HCT116 (cell line): ENCODE measurements at regions not wholly inside any gene's neighbourhood (a gene's known extent, or its start where the extent isn't known, plus 50 kb on each side); places are given as distances from the start of the nearest gene placed in this dataset.

Experiments
- ATAC-seq: fragments of 200-7000 bp; cut with Tn5 transposase; 2 replicates; pipeline ENCODE4 v1.9.1; 2020; ENCODE audit warnings: mild to moderate bottlenecking, moderate library complexity
- BruUV-seq: library from RNA; stranded (reverse); fragments of 400-500 nt; replicated peaks from 2 replicates; lab custom pipeline; 2021; lab: Mats Ljungman, UMichigan
- CTCF ChIA-PET: fragments of 300-600 bp; sonication (Branson Sonifier 250); formaldehyde crosslinking; loops from one replicate; lab custom pipeline; 2021; ENCODE audit warnings: antibody characterized with exemption; lab: Charles Lee
- POLR2A ChIA-PET: fragments of 300-600, 350-600 bp; sonication (Branson Sonifier 250); formaldehyde crosslinking; loops from one replicate; lab custom pipeline; 2021; ENCODE audit warnings: antibody characterized with exemption; lab: Charles Lee
- RAD21 ChIA-PET, 2 experiments: fragments of 300-600 bp; sonication (Branson Sonifier 250); formaldehyde crosslinking; loops; one replicate each; lab custom pipeline; 2023; ENCODE audit warnings: low total read pairs in 2 of 2; ENCODE audit not compliant: uncharacterized antibody in 2 of 2, unreplicated experiment in 2 of 2, low non-redundant PET in 1 of 2; lab: Charles Lee
- DNase-seq: peaks from one replicate; pipeline ENCODE4 v3.0.0-alpha.2; 2010; ENCODE audit warnings: low read depth, low spot score
- H2AFZ ChIP-seq: fragments of 200-600 bp; shearing (Covaris generic), sonication (generic); 2 replicates; pipeline ENCODE4 v1.6.1; 2017; ENCODE audit warnings: low read depth, mixed run types, mixed read lengths, antibody characterized with exemption, low read length; ENCODE audit not compliant: poor library complexity, severe bottlenecking
- H3K27ac ChIP-seq: 2 replicates; pipeline ENCODE4 v1.5.1; 2012; ENCODE audit warnings: low read depth, low read length
- H3K27me3 ChIP-seq: fragments of 200-600 bp; sonication (generic); 2 replicates; pipeline ENCODE4 v1.6.1; 2016; ENCODE audit warnings: mixed run types, low read length, mixed read lengths; ENCODE audit not compliant: insufficient read depth
- H3K36me3 ChIP-seq, 2 experiments: fragments of 200-500 bp in 1 of 2; fragments of 200-600 bp in 1 of 2; sonication (Bioruptor generic) in 1 of 2; sonication (generic) in 1 of 2; 2 replicates each; pipeline versions ENCODE4 v1.5.1 to v1.6.1; 2014 to 2016; ENCODE audit warnings: low read length in 2 of 2, inconsistent platforms in 1 of 2, mixed read lengths in 1 of 2, mixed run types in 1 of 2; ENCODE audit not compliant: insufficient read depth in 2 of 2, control insufficient read depth in 1 of 2
- H3K4me1 ChIP-seq, 2 experiments: fragments of 200-600 bp in 1 of 2; sonication (generic) in 1 of 2; 2 replicates each; pipeline versions ENCODE4 v1.5.1 to v1.6.1; 2012 to 2017; ENCODE audit warnings: low read length in 2 of 2, inconsistent platforms in 1 of 2, mild to moderate bottlenecking in 1 of 2, mixed read lengths in 1 of 2, mixed run types in 1 of 2, moderate library complexity in 1 of 2; ENCODE audit not compliant: insufficient read depth in 2 of 2, control insufficient read depth in 1 of 2
- H3K4me2 ChIP-seq: fragments of 200-600 bp; sonication (generic); 2 replicates; pipeline ENCODE4 v1.6.1; 2017; ENCODE audit warnings: mixed run types, low read length, mixed read lengths
- H3K4me3 ChIP-seq, 2 experiments: fragments of 200-600 bp in 1 of 2; sonication (generic) in 1 of 2; replicated peaks in 1 of 2; 2 replicates each; pipeline ENCODE4 v1.5.1; 2011 to 2016; ENCODE audit warnings: low read length in 2 of 2, control low read depth in 1 of 2, low read depth in 1 of 2, mild to moderate bottlenecking in 1 of 2, mixed read lengths in 1 of 2, mixed run types in 1 of 2
- H3K79me2 ChIP-seq: fragments of 200-600 bp; sonication (generic); 2 replicates; pipeline ENCODE4 v1.6.1; 2017; ENCODE audit warnings: mild to moderate bottlenecking, mixed run types, low read length, moderate library complexity, mixed read lengths; ENCODE audit not compliant: insufficient read depth
- H3K9ac ChIP-seq: fragments of 200-600 bp; sonication (generic); 2 replicates; pipeline ENCODE4 v1.6.1; 2016; ENCODE audit warnings: low read length, mixed read lengths
- H3K9me2 ChIP-seq: fragments of 200-600 bp; sonication (generic), shearing (Covaris generic); 2 replicates; pipeline ENCODE4 v1.6.1; 2017; ENCODE audit warnings: mixed run types, mild to moderate bottlenecking, moderate library complexity; ENCODE audit not compliant: insufficient read depth
- H3K9me3 ChIP-seq, 2 experiments: fragments of 200-500 bp in 1 of 2; fragments of 200-600 bp in 1 of 2; sonication (Bioruptor generic) in 1 of 2; sonication (generic) in 1 of 2; 2 replicates each; pipeline ENCODE4 v1.6.1; 2014 to 2017; ENCODE audit warnings: low read length in 2 of 2, mixed read lengths in 2 of 2, inconsistent platforms in 1 of 2, low read depth in 1 of 2, mild to moderate bottlenecking in 1 of 2, mixed run types in 1 of 2, moderate library complexity in 1 of 2; ENCODE audit not compliant: control insufficient read depth in 1 of 2, insufficient read depth in 1 of 2
- H4K20me1 ChIP-seq: fragments of 200-600 bp; sonication (generic), shearing (Covaris generic); 2 replicates; pipeline ENCODE4 v1.6.1; 2017; ENCODE audit warnings: mixed run types, mild to moderate bottlenecking, moderate library complexity; ENCODE audit not compliant: insufficient read depth
- EGR1 ChIP-seq: IDR thresholded peaks from 2 replicates; pipeline ENCODE4 v1.6.1; 2012; ENCODE audit warnings: low read depth
- EZH2 ChIP-seq: fragments of 200-600 bp; sonication (generic); IDR thresholded peaks from 2 replicates; pipeline ENCODE4 v1.6.1; 2017; ENCODE audit warnings: antibody characterized with exemption, mixed run types
- FOSL1 ChIP-seq: IDR thresholded peaks from 2 replicates; pipeline ENCODE4 v1.6.1; 2012; ENCODE audit warnings: low read depth
- JUND ChIP-seq: IDR thresholded peaks from 2 replicates; pipeline ENCODE4 v1.6.1; 2012
- SIN3A ChIP-seq: IDR thresholded peaks from 2 replicates; pipeline ENCODE4 v1.6.1; 2012; ENCODE audit warnings: low read depth
- SP1 ChIP-seq: IDR thresholded peaks from 2 replicates; pipeline ENCODE4 v1.6.1; 2012; ENCODE audit warnings: low read depth
- SRF ChIP-seq: IDR thresholded peaks from 2 replicates; pipeline ENCODE4 v1.6.1; 2012; ENCODE audit warnings: low read depth
- TCF7L2 ChIP-seq: IDR thresholded peaks from 2 replicates; pipeline ENCODE4 v1.7.0; 2011; ENCODE audit warnings: borderline replicate concordance, inconsistent platforms; ENCODE audit not compliant: insufficient read depth, insufficient read length; ENCODE audit errors: extremely low read depth
- ZFX ChIP-seq: fragments of 450-650 bp; IDR thresholded peaks from 2 replicates; pipeline ENCODE4 v1.6.1; 2017
- ZNF274 ChIP-seq: fragments of 200-500 bp; sonication (Bioruptor generic); IDR thresholded peaks from 2 replicates; pipeline ENCODE4 v1.6.1; 2014; ENCODE audit warnings: mild to moderate bottlenecking, low read depth, low read length, inconsistent platforms
- intact Hi-C: fragments of 100-400 bp; cut with micrococcal nuclease; formaldehyde crosslinking; loops from 2 replicates; pipeline ENCODE4 v1.10.0; 2022
- TF ChIP-seq, protein P1 (sequence below), 3 experiments: fragments of 200-600 bp in 1 of 3; sonication (generic) in 1 of 3; IDR thresholded peaks in 2 of 3; conservative IDR thresholded peaks in 1 of 3; 2 replicates each; pipeline ENCODE4 v1.5.1; 2012 to 2017; ENCODE audit warnings: low read depth in 2 of 3, low read length in 2 of 3, antibody characterized with exemption in 1 of 3, borderline replicate concordance in 1 of 3, control low read depth in 1 of 3, mild to moderate bottlenecking in 1 of 3, mixed read lengths in 1 of 3, mixed run types in 1 of 3, moderate library complexity in 1 of 3; ENCODE audit not compliant: insufficient read depth in 1 of 3
- TF ChIP-seq, protein P2 (sequence below): IDR thresholded peaks from 2 replicates; pipeline ENCODE4 v1.6.1; 2011; ENCODE audit warnings: mild to moderate bottlenecking, low read length, moderate library complexity; ENCODE audit not compliant: insufficient replicate concordance; ENCODE audit errors: extremely low read depth
- TF ChIP-seq, protein P3 (sequence below): IDR thresholded peaks from 2 replicates; pipeline ENCODE4 v1.6.1; 2012

DNA sequence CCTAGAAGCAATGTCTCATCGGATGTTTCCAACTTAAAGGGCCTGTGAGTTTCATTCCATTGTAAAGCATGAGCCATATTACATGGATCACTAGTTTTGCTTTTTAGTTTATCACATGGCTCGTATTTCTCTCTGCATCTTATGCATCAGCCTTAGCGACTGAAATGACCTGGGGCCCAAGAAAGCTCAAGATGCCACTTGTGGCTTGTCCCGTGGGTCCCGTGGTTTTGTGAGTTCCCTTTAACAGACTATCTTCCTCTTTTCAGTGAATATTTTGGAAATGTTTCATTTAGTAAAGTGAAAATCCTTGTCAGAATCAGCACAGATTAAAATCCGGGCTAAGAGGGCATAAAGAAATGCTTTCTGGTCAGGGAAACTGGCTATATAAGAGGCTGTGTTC lies 86.2 kb upstream of the PPM1H start:
- no peak overlapping the region for H2AFZ ChIP-seq
- DNase-seq (no peak), ATAC-seq (no peak)
- no peaks in the 10 kb centered on the region for H3K79me2 ChIP-seq
- ChIA-PET RAD21 (no interaction called here), CTCF (no interaction called here), POLR2A (no interaction called here)
- no peaks in the 10 kb centered on the region for H3K9me3 ChIP-seq
- no TSS peak for BruUV-seq
- no peaks in the 10 kb centered on the region for H3K4me1 ChIP-seq
- no peaks in the 10 kb centered on the region for H3K9me2 ChIP-seq
- no peaks in the 10 kb centered on the region for H3K27me3 ChIP-seq
- H3K4me3 ChIP-seq, result no peak overlapping the region
- intact Hi-C loops, result no loop called here
- no peak overlapping the region for H3K4me2 ChIP-seq
- H4K20me1 ChIP-seq, result no peaks in the 10 kb centered on the region
- H3K27ac ChIP-seq, result no peak overlapping the region
- H3K36me3 ChIP-seq, result no peaks in the 10 kb centered on the region
- no peak for TF ChIP-seq EGR1
- TF ChIP-seq TCF7L2, result no peak
- TF ChIP-seq, protein P1, sequence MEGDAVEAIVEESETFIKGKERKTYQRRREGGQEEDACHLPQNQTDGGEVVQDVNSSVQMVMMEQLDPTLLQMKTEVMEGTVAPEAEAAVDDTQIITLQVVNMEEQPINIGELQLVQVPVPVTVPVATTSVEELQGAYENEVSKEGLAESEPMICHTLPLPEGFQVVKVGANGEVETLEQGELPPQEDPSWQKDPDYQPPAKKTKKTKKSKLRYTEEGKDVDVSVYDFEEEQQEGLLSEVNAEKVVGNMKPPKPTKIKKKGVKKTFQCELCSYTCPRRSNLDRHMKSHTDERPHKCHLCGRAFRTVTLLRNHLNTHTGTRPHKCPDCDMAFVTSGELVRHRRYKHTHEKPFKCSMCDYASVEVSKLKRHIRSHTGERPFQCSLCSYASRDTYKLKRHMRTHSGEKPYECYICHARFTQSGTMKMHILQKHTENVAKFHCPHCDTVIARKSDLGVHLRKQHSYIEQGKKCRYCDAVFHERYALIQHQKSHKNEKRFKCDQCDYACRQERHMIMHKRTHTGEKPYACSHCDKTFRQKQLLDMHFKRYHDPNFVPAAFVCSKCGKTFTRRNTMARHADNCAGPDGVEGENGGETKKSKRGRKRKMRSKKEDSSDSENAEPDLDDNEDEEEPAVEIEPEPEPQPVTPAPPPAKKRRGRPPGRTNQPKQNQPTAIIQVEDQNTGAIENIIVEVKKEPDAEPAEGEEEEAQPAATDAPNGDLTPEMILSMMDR (IDR thresholded peaks at IDR 0.05 in 2 of 3, conservative IDR thresholded peaks at IDR 0.05 in 1 of 3; ENCODE audit: borderline replicate concordance in 1 of 3, insufficient read depth in 1 of 3, low read depth in 2 of 3, low read length in 2 of 3), result no peak
- no peak for TF ChIP-seq ZFX
- no peak for TF ChIP-seq EZH2
- no peak for TF ChIP-seq SRF
- TF ChIP-seq, protein P2, sequence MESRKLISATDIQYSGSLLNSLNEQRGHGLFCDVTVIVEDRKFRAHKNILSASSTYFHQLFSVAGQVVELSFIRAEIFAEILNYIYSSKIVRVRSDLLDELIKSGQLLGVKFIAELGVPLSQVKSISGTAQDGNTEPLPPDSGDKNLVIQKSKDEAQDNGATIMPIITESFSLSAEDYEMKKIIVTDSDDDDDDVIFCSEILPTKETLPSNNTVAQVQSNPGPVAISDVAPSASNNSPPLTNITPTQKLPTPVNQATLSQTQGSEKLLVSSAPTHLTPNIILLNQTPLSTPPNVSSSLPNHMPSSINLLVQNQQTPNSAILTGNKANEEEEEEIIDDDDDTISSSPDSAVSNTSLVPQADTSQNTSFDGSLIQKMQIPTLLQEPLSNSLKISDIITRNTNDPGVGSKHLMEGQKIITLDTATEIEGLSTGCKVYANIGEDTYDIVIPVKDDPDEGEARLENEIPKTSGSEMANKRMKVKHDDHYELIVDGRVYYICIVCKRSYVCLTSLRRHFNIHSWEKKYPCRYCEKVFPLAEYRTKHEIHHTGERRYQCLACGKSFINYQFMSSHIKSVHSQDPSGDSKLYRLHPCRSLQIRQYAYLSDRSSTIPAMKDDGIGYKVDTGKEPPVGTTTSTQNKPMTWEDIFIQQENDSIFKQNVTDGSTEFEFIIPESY, result no peak
- TF ChIP-seq, protein P3, sequence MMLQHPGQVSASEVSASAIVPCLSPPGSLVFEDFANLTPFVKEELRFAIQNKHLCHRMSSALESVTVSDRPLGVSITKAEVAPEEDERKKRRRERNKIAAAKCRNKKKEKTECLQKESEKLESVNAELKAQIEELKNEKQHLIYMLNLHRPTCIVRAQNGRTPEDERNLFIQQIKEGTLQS, result no peak
- TF ChIP-seq JUND, result no peak
- TF ChIP-seq SIN3A, result no peak
- TF ChIP-seq FOSL1, result no peak
- TF ChIP-seq ZNF274, result no peak
- no peak for TF ChIP-seq SP1
- TF ChIP-seq, all 23 proteins: peak for 0
- H3K9ac ChIP-seq, result no peak overlapping the region
